WTC11 (cell line): ENCODE measurements at regions not wholly inside any gene's neighbourhood (a gene's known extent, or its start where the extent isn't known, plus 50 kb on each side); places are given as distances from the start of the nearest gene placed in this dataset.

ENCODE experiments used
- ETV6 ChIP-seq: sonication (generic); formaldehyde crosslinking; IDR thresholded peaks from 2 replicates; pipeline ENCODE4 v1.8.1; 2022; ENCODE audit warnings: mild to moderate bottlenecking, missing genetic modification reagents
- JUN ChIP-seq: sonication (generic); formaldehyde crosslinking; IDR thresholded peaks from 2 replicates; pipeline ENCODE4 v1.8.0; 2023; ENCODE audit warnings: mild to moderate bottlenecking, missing genetic modification reagents
- TCF7 ChIP-seq: sonication (generic); formaldehyde crosslinking; IDR thresholded peaks from 2 replicates; pipeline ENCODE4 v1.8.0; 2022; ENCODE audit warnings: mild to moderate bottlenecking, low read depth, missing genetic modification reagents, moderate library complexity
- ZMAT4 ChIP-seq: fragments of 250-450 bp; sonication (Bioruptor Pico); IDR thresholded peaks from 2 replicates; pipeline ENCODE4 v1.9.0; 2021; ENCODE audit warnings: mild to moderate bottlenecking
- ZNF263 ChIP-seq: sonication (generic); formaldehyde crosslinking; IDR thresholded peaks from 2 replicates; pipeline ENCODE4 v1.8.1; 2022; ENCODE audit warnings: low read depth, mild to moderate bottlenecking, moderate library complexity, missing genetic modification reagents
- TF ChIP-seq, protein P1 (sequence below): fragments of 200-600 bp; IDR thresholded peaks from 2 replicates; pipeline ENCODE4 v1.8.0; 2022; ENCODE audit warnings: antibody characterized with exemption

DNA sequence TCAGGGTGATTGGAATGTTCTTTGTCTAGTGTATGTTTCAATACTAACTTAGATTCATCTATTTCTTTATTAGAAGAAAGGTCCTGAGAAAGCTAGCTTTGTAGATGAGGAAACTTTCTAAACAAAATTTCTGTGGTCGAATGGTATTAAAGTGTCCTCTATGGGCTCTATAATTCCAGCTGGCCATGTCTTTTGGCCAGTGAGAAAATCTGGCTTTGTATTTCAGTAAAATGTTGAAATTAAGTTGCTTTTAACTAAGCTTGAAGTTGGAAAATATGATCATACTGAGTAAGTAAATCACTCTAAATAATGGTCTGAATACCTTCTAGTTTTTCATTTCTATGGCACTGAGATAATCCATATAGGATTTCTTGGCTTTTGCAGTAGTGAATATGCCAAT, 148.8 kb downstream of the RDH14 start:
- TF ChIP-seq JUN (CRISPR knock-in tag), result no peak
- TF ChIP-seq ETV6 (CRISPR knock-in tag), result no peak
- TF ChIP-seq, protein P1, sequence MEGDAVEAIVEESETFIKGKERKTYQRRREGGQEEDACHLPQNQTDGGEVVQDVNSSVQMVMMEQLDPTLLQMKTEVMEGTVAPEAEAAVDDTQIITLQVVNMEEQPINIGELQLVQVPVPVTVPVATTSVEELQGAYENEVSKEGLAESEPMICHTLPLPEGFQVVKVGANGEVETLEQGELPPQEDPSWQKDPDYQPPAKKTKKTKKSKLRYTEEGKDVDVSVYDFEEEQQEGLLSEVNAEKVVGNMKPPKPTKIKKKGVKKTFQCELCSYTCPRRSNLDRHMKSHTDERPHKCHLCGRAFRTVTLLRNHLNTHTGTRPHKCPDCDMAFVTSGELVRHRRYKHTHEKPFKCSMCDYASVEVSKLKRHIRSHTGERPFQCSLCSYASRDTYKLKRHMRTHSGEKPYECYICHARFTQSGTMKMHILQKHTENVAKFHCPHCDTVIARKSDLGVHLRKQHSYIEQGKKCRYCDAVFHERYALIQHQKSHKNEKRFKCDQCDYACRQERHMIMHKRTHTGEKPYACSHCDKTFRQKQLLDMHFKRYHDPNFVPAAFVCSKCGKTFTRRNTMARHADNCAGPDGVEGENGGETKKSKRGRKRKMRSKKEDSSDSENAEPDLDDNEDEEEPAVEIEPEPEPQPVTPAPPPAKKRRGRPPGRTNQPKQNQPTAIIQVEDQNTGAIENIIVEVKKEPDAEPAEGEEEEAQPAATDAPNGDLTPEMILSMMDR, result no peak
- no peak for TF ChIP-seq TCF7 (CRISPR knock-in tag)
- no peak for TF ChIP-seq ZMAT4 (CRISPR knock-in tag)
- TF ChIP-seq ZNF263 (CRISPR knock-in tag), result no peak
